HG03558 (cell line): ENCODE measurements at regions not wholly inside any gene's neighbourhood (a gene's known extent, or its start where the extent isn't known, plus 50 kb on each side); places are given as distances from the start of the nearest gene placed in this dataset.
"Not testable (repeated sequence)": the region's sequence is repeated elsewhere in the genome, so short reads cannot be mapped to it uniquely, and the experiment has no call there.

Source experiments
- ATAC-seq: cut with Tn5 transposase; IDR thresholded peaks from one replicate; pipeline ENCODE4 v1.9.1; 2021; ENCODE audit warnings: moderate number of reproducible peaks; ENCODE audit not compliant: unreplicated experiment; ENCODE audit errors: extremely low read depth

GRCh38 chr4:83947125-83947829, 411.4 kb downstream of the GPAT3 start:
- ATAC-seq: no peak

GRCh38 chr4:83943691-83944090, 407.8 kb downstream of the GPAT3 start:
- not testable (repeated sequence) for ATAC-seq

GRCh38 chr4:83932750-83933391, 397.0 kb downstream of the GPAT3 start:
- no peak for ATAC-seq

- no peak for ATAC-seq
Observed at GRCh38 chr4:83931659-83932438, 395.9 kb downstream of the GPAT3 start.

GRCh38 chr4:83929550-83929949, 393.6 kb downstream of the GPAT3 start:
- no peak for ATAC-seq

GRCh38 chr4:83926950-83927349, 391.0 kb downstream of the GPAT3 start:
- no peak for ATAC-seq

GRCh38 chr4:83923341-83923740, 387.4 kb downstream of the GPAT3 start:
- ATAC-seq: no peak

- ATAC-seq: no peak
Observed at GRCh38 chr4:83922402-83922801, 386.5 kb downstream of the GPAT3 start.

- no peak for ATAC-seq
Observed at GRCh38 chr4:83921124-83921523, 385.2 kb downstream of the GPAT3 start.

GRCh38 chr4:83920375-83920774, 384.5 kb downstream of the GPAT3 start:
- ATAC-seq: no peak

- ATAC-seq: no peak
Observed at GRCh38 chr4:83917572-83917971, 381.7 kb downstream of the GPAT3 start.

- no peak for ATAC-seq
Observed at GRCh38 chr4:83910693-83911092, 374.8 kb downstream of the GPAT3 start.

GRCh38 chr4:83906561-83906960, 370.7 kb downstream of the GPAT3 start:
- ATAC-seq: no peak

- ATAC-seq: no peak
Observed at GRCh38 chr4:83905952-83906351, 370.0 kb downstream of the GPAT3 start.

GRCh38 chr4:83903740-83904139, 367.8 kb downstream of the GPAT3 start:
- not testable (repeated sequence) for ATAC-seq

GRCh38 chr4:83894831-83895230, 358.9 kb downstream of the GPAT3 start:
- ATAC-seq: no peak

GRCh38 chr4:83890816-83891215, 354.9 kb downstream of the GPAT3 start:
- no peak for ATAC-seq

GRCh38 chr4:83890231-83890630, 354.3 kb downstream of the GPAT3 start:
- ATAC-seq: no peak

- no peak for ATAC-seq
Observed at GRCh38 chr4:83889802-83890201, 353.9 kb downstream of the GPAT3 start.

- no peak for ATAC-seq
Observed at GRCh38 chr4:83885256-83886182, 349.6 kb downstream of the GPAT3 start.
